GM21576 (cell line): ENCODE measurements at regions not wholly inside any gene's neighbourhood (a gene's known extent, or its start where the extent isn't known, plus 50 kb on each side); places are given as distances from the start of the nearest gene placed in this dataset.
"Not testable (repeated sequence)": the region's sequence is repeated elsewhere in the genome, so short reads cannot be mapped to it uniquely, and the experiment has no call there.

ENCODE experiments used
- ATAC-seq: cut with Tn5 transposase; IDR thresholded peaks from one replicate; pipeline ENCODE4 v1.9.1; 2021; ENCODE audit warnings: mild to moderate bottlenecking, moderate library complexity; ENCODE audit not compliant: unreplicated experiment

DNA sequence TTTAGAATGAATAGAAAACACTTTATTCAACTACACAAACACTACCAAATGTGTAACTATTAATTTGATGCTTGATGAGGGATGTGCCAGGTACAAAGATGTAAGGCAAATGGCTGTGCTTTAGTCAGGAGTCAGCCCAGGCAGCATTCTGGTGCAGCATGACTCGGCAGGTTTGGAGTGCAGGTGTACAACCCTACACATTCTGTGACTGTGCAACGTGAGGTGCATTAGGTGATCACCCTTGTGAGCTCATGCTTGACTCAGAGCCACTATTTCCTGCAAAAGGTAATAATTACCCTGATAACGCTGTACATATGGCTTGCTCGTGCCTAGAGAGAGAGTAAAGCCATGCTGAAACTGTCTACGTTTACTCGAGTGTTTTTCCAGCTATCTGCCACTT, 288.7 kb upstream of the DSEL start:
- no peak for ATAC-seq

DNA sequence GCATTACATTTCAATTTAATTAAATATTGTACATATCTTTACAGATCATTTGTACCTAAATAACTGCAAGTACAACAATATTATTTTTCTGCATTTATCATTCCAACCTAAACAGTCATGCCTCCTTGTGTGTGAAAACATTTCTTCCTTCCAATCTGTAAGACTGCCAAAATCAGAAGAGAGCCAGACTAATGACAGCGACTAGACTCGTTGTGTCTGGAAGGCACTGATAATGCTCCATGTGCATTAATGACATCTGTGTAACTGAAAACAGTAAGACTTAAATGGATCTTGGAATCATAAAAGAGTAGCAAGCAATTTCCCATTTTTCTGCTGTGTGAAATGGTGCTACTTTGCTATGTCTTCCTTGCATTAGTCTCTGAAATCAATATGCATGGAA, 278.0 kb upstream of the DSEL start:
- no peak for ATAC-seq

DNA sequence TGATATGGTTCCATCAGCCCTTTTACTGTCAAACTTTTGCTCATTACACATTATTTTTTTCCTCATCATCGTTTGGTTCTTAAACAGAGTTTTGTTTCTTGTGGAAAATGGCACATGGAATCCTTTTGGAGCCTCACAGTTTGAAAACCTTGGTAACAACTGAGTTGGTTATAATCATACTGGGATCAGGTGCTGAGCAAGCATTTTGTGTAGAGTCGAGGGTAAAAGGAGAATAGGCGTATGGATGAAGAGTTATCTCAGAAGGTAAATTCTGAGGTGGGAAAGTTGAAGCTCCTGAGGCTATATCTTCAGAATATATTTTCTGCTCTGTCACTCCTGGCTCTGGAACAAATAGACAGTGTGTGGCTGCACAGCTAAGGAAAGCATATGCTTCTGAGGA, 274.0 kb upstream of the DSEL start:
- ATAC-seq, result no peak

DNA sequence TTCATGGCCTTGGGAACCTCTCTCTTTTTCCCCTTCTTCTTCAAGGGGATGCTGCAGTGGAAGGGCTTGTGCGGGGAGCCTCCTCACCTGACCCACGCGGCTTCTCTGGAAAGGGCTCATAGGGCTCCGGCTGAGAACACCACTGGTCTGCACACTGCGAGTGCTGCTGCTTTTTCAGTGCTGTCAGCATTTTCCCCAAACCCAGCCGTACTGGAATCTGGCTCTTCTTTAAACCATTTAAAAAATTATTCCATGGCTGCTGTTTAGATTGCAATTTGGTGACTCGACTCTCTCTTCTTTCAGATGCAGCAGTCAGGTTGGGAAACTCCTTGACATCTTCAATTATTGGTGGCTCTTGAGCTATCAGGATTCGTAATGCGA, 272.6 kb upstream of the DSEL start:
- ATAC-seq, result no peak

DNA sequence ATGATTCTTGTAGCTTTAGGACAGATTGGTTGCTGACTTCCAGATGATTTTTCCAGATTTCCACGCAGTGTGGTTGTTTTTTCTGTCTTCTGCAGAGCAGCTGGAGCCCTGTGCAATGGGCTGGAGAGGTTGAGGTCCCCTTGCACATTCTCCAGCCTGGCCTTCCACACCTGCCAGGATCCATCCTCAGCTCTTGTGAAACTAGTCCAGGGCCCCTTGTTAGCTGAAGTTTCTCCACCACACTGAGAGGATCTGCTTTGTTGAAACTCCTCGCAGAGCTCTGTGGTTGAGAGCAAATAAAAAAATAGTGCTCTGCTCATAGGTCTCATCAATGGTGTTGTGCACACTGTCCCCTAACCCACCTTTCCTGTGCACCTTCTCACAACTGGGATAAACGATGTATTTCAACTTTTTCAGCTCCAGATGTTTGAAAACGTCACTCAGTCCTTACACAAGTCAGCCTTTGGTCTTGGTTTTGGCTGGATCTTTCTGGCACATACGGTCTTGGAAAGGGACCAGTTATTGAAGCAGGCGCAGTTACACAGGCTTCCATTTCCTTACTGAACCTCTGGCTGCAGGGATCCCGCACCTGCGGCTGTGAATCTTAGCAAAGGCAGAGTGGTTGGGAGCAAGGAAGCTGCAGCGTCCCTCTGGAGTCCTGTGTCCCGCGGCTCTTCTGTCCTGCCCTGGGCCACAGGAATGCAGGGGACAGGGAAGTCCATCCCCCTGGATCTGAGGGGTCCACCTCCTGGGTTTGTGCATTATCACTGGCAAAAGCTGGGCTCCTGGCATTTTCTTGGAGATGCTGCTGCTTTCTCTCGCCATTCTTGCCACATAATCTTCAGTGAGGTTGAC, 272.0 kb upstream of the DSEL start:
- no peak for ATAC-seq

DNA sequence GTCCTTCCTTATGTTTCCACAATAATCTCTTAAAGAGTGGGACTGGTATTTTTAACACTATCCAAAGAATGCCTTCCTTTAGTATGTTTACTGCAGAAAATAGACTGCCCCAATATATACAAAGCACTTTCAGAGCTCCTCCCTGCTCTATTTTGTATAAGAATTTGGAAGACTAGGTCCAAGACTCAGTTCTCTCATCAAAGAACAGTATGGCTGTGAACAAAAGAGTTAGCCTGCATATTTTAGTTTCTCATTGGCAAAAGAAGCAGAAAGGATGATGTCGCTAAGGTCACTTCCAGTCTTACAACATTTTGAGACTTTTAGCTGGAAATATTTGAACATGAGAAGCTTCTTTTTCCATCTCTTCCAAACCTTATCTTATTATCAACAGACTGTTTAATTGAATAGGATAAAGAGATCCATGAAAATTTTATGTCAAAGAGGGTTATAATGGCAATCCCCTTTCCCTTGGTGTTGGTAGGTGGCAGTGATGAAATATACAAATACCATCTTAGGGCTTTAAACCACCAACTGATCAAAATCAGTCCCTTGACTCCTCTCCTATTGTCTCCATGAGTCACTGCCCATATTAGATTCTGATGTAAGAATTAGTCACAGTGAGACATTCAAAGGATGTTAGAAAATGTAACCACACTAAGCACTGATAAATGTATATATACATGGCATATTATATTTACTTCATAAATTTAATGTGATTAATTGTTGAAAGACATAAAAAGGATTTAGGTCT, 266.9 kb upstream of the DSEL start:
- no peak for ATAC-seq

DNA sequence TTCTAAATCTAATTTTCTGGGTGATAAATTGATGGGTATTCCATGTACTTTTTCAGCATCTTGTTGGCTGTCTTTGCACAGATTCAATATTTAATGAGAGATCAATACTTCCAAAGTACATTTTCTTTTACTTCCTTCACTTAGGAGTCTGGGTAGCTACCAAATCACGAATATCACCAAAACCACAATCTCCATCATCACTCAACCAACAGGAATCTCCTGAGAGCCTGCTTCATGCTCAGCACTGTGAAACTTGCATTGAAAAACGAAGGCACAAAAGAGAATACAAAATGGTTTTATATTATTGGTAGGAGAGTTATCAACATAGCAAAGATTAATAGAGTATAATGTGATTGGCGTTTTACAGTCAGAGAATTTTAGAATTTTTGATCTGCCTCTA, 261.5 kb upstream of the DSEL start:
- no peak for ATAC-seq

DNA sequence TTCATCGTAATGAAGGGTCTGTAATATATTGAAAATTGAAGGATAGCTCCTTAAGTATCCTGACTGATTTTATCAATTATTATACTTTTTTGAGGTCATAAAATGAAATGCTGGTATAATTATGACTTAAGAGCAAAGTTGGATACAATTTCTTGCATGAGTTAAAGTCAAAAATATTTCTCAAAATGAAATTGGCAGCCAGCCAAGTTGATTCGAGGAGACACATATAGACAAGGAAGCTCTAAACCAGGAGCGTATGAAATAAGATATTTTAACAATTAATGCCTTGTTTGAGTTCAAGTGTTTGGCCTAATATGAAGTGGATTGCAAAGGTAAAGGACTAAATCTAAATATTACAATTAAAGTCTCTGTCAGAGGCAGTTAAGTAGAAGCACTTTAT, 260.4 kb upstream of the DSEL start:
- no peak for ATAC-seq

DNA sequence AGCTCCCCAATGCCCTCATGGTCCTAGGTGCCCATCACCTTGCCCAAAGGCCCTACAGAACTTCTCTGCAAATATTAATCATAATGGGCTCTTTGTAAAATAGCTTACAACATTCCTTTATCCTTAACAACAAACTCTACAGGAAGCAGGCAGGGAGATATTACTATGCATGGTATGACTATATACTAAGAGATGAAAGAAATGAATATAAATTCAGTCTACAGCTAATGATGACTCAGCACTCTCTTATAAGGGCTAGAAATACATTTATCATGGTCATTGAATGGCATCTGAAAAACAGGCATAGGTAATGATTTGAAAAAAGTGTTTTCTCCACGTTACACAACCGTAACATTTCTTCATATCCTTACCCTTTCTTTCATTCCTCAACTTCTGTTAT, 254.8 kb upstream of the DSEL start:
- ATAC-seq, result no peak

DNA sequence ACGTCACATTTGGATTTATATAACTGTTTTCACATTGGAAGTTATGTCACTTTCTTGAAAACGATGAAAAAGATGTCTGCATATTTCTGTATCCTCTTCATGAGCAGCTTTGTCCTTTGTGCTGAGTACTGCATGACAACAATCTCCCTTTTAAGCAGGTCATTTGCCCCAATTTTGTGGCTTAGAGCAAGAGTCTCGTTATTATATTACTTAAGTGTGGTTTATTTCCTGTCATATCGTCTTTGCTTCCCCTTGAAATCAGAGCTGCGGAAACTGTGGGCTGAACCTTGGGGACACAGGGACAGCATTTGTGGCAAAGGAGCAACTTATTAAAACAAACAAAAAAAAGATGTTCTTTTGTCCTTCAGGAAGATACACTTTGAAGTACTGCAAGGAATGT, 254.0 kb upstream of the DSEL start:
- no peak for ATAC-seq

DNA sequence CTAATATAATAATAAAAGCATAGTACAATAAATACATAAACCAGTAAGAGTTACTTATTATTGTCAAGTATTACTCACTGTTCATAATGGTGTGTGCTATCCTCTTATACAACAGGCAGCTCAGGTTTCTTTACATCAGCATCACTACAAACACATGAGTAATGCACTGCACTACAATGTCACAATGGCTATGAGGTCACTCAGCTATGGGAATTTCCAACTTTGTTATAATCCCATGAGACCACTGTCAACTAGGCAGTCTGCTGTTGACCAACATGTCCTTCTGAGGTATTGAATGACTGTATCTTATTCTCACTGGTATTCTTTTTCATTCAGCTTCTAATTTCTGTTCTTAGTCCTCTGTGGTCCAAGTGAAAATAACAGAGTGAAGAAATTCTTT, 250.4 kb upstream of the DSEL start:
- ATAC-seq, result no peak

DNA sequence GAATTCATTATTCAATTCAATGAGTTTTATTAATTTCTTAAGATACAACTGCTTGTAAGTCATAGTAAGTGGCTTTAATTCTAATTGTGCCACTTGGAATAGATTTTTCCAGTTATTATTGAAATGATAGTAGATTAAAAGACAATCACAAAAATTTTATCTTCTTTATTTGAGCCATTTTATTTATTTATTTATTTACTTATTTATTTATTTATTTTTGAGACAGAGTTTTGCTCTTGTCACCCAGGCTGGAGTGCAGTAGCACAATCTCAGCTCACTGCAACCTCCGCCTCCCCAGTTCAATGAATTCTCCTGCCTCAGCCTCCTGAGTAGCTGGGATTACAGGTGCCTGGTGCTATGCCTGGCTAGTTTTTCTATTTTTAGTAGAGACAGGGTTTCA, 235.7 kb upstream of the DSEL start:
- not testable (repeated sequence) for ATAC-seq

DNA sequence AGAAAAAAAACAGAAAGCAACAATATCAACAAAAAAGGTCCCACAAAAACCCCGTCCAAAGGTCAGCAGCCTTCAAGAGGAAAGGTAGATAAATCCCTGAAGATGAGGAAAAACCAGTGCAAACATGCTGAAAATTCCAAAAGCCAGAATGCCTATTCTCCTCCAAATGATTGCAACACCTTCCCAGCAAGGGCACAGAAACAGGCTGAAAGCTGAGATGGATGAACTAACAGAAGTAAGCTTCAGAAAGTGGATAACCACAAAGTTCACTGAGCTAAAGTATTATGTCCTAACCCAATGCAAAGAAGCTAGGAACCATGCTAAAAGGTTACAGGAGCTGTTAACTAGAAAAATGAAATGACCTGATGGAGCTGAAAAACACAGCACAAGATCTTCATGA, 226.4 kb upstream of the DSEL start:
- ATAC-seq, result no peak

DNA sequence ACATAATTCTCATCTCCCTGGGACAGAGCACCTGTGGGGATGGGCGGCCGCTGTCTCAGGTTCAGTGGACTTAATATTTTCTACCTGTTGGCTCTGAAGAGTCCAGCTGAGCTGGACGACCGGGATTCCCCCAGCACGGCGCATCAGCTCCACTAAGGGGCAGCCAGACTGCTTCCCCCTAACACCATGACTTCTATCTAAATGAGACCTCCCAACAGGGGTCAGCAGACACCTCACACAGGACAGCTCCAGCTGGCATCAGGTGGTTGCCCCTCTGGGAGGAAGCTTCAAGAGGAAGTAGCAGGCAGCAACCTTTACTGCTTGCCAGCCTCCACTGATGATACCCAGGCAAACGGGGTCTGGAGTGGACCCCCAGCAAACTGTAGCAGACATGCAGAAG, 226.0 kb upstream of the DSEL start:
- no peak for ATAC-seq

DNA sequence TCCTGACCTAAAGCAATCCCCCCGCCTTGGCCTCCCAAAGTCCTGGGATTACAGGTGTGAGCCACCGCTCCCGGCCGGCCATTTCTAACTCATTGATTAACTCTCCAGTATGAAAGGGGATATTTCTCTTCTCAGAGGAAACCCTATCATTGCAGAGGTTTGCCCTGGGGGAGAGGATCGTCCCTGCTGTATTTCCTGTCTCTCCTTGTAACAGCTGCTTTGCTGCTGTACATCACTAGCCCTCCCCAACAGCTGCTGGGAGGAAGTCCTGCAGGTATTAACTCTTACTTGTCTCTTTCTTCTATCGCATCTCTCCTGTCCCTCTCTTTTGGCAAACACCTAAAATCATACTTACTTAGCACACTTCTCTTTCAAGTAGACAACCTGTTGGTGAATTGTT, 219.0 kb upstream of the DSEL start:
- ATAC-seq, result no peak

DNA sequence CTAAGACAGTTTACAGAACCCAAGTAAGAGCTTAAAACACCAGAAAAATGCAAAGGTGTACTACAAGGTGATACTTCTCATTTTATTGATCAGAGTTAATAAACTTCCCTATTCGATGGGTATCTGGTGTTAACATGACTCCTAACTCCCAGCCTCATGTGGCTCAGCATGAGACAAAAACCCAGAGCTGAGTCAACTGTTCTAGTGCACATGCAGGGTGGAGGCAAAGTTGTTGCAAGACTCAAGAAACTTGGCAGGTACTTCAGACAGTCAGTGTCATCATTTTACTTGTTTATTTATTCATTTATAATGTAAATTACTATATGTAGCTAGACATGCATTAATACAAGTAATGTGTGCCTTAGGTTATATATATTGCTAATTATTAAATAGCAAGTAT, 216.6 kb upstream of the DSEL start:
- no peak for ATAC-seq

DNA sequence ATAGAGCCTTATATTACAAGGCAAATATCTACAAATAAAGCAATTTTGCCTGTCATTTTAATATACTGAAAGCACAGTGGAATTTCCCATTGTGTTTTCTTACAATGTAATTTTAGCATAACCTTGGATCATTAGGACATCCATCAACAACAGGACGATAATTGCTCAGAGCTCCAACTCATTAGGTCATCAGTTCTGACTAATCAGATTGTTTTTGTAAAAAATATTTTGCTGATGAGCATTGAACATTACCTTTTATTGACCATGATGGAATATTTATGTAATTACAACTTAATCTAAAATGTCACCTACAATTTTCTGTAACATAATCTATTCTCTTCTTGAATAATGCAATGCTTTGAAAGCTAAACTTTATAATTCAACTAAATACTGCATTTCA, 215.3 kb upstream of the DSEL start:
- ATAC-seq, result no peak

DNA sequence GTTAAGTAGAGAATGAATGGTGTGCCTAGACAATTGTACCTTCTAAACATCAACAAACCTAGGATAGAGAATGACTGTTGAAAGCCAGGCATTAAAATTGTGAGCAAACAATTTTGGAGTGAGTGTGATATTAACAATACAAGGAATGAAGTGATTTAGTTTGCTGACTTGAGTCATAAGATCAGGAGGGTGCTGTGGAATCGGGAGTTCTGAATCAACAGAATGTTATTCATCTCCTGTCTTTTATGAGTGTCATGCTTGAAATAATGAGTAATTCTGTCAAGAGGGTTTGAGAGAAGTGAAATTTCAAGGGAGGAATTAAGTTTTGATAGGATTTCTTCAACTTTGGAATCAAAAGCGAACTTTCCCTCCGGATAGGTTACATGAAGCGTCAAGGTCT, 214.4 kb upstream of the DSEL start:
- ATAC-seq, result no peak

DNA sequence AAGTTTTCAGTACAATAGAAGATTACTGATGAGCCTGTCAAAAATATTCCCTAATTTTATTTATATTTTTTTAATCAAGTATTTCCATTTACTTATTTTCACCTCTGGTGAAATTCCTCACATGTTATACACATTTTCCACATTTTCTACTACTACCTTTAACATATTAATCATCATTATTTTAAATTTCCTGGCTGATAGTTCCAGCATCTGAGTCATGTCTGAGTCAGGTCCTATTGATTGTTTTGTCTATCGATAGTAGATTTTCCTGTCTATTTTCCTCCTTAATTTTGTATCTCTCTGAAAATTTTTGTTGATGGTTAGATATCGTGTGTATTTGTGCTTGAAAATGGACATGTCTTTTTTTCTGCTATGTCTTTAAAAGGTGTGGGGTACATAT, 211.8 kb upstream of the DSEL start:
- no peak for ATAC-seq

DNA sequence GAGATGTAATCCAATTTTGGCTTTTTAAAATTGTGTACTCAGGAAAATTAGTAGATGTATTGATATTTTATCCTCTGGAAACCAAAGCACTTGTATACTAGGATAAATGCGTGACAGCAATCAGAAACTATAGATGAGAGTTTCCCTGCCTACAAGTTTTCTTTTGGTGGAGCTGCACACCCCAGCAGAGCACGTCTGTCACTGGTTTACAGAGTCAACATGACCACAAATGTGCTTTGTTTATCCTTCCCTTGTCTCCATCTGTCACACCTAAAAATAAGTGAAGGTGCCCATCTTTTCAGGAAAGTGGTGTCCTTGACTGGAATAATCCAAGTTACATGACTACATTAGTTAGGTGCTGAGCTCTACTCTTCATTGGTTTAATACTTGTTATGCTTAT, 210.4 kb upstream of the DSEL start:
- ATAC-seq, result no peak

DNA sequence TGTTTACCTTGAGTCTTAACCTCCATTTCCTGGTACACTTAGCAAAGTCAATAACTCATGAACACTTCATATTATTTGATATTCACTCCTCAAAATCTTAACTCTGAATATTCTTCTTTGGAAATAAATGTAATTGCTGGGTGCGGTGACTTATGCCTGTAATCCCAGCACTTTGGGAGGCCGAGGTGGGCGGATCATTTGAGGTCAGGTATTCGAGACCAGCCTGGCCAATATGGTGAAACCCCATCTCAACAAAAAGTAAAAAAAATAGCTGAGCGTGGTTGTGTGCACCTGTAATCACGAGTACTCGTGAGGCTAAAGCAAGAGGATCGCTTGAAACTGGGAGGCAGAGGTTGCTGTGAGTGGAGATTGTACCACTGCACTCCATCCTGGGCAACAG, 201.3 kb upstream of the DSEL start:
- ATAC-seq, result no peak

DNA sequence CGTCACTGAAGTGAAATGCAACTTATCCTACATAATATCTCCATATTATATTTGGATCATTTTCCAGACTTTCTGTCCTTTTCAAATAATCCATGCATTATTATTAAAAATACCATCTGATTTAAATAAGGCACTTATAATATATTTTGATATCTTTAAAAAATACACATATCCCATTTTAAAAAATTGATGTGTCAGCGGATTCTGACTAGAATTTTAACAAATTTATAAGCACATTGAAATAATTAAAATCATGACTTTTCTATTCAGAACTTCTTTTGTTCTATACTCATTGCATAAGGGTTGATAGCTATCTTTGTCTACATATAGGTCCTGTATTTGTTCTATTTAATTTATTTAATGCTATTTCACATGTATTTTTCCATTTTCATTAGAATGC, 199.0 kb upstream of the DSEL start:
- no peak for ATAC-seq

DNA sequence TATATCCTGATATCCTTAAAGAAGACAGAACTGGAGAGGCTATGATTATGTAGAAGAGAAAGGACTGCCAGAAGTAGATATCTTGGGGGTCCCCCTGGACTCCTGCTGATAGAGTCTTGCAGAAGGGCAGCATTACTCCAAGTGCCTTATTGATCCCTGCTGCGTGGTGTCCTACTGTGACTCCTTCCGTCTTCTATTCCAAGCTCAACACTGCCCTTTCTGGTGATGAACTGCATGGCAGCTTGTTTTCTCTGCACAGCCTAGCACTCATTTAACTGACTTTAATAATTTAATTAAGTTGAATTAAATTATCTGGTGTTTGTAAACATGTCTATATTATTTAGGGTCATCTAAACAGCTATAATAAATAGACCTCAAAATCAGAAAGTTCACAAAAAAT, 194.1 kb upstream of the DSEL start:
- no peak for ATAC-seq
